ENCODE measurements at regions not wholly inside any gene's neighbourhood (a gene's known extent, or its start where the extent isn't known, plus 50 kb on each side); places are given as distances from the start of the nearest gene placed in this dataset.
"Not testable (repeated sequence)": the region's sequence is repeated elsewhere in the genome, so short reads cannot be mapped to it uniquely, and the experiment has no call there.

GRCh38 chr5:124521461-124522230 is 224.8 kb downstream of the ZNF608 start:
- no peak overlapping the region for H3K4me3 ChIP-seq (ENCODE audit: low read depth, low read length)

- no peak overlapping the region for H3K4me3 ChIP-seq (ENCODE audit: low read depth, low read length)
These were observed 227.0 kb downstream of the ZNF608 start for GRCh38 chr5:124519396-124519795.

DNA sequence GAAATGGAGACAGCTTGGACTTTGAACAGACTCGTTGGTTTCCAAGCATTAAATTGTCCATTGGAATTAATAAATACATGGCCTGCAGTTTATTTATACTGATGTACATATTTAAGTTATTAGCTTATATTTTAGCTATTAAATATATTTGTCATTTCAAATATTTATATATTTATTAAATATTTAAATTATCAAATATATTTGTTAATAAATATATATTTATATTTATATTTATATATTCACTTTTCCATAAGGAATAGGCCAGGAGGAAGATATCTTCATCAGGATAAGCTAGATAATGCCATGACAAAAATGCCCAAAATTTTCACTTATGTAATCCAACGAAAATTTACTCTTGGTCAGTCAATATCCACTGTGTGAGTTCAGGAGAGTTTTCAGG is 229.9 kb downstream of the ZNF608 start:
- H3K4me3 ChIP-seq (ENCODE audit: low read depth, low read length), result no peak overlapping the region

DNA sequence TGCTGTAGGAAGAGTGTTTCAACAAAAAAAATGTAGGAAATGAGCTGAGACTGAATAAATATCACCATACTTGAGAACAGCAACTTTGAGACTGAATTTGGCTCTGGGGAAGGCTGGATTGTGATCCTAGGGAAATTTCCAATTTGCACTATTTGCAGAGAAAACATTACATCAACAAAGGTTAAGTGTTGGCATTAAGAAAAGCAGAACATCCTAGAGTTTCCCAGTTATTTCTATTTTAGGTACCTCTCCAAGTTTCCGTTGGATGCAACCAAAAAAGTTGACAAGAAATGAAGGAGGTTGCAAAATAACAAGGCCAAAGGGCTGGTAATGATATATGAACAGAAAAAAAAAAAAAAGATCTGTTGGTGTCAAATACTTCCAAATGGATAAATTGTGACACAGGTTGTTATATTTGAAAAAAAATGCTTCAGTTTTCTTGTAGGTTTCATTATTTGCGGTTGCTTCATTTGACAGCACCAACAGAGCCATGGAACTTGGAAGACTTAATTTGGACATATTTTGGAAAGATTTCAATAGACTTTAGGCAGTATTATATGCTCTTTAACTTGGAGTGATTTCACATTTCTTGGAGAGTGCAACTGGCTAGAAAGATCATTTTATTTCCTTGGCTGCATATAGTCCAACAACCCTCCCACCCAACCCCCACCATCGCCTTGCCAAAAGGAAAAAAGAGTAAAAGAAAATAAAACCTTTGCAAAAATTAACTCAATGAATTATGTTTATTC is 230.8 kb downstream of the ZNF608 start:
- H3K4me3 ChIP-seq (ENCODE audit: low read depth, low read length), result no peak overlapping the region

GRCh38 chr5:124514956-124515355 is 231.5 kb downstream of the ZNF608 start:
- H3K4me3 ChIP-seq (ENCODE audit: low read depth, low read length), result no peak overlapping the region

DNA sequence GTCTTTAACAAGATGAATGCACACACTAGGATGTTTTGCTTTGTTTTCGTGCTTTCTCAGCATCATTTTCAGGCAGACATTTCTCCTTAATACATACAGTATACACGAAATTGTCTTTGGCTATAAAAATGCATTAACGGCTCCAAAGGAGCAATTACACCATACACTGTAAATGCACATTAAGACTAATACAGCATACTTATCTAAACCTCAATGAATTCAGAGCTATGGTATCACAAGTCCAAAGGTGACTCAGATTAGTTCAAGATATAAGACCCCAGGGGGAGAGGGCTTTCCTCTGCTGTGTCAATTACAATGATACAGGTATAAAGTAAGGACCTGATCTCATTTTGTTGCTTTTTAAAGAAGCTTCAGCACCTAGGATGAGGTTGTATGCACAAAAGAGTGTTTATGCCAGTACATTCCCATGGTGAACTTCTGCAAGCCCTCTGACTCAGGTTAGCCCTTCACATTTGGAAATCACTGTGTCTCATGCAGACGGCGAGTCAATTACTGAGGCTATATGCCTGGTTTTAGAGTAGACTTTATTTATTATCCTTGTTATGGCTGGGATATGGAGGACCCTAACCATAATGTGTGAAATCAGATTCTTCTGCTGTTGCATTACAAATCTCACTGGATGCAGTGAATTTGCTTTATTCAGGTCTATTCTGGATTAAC is 233.3 kb downstream of the ZNF608 start:
- H3K4me3 ChIP-seq (ENCODE audit: low read depth, low read length), result no peak overlapping the region

GRCh38 chr5:124512236-124512635 is 234.2 kb downstream of the ZNF608 start:
- no peak overlapping the region for H3K4me3 ChIP-seq (ENCODE audit: low read depth, low read length)

- no peak overlapping the region for H3K4me3 ChIP-seq (ENCODE audit: low read depth, low read length)
These were observed 234.6 kb downstream of the ZNF608 start for GRCh38 chr5:124511791-124512190.

DNA sequence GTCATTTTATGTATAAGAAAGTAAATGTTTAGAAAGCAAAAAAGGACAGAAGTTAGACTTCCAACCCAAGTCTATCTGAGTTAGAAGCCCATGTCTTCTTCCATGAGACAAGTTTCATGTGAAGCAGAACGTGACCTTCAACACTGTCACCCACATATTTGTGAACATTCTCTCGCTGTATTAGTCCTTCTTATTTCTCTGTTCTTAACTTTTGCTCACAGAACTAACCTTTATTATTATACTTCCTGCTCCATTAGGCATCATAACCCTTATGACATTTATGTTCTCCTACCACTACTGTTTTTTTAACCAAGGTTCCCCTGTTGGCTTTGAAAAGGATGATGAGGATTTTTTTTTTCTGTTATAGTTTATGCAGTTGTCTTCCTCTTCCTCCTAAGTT is 238.8 kb downstream of the ZNF608 start:
- H3K4me3 ChIP-seq (ENCODE audit: low read depth, low read length), result no peak overlapping the region

GRCh38 chr5:124504081-124504916 is 242.1 kb downstream of the ZNF608 start:
- H3K4me3 ChIP-seq (ENCODE audit: low read depth, low read length), result no peak overlapping the region

- no peak overlapping the region for H3K4me3 ChIP-seq (ENCODE audit: low read depth, low read length)
These were observed 243.9 kb downstream of the ZNF608 start for GRCh38 chr5:124502551-124502950.

- H3K4me3 ChIP-seq (ENCODE audit: low read depth, low read length), result not testable (repeated sequence)
These were observed 246.6 kb downstream of the ZNF608 start for GRCh38 chr5:124499818-124500217.

- H3K4me3 ChIP-seq (ENCODE audit: low read depth, low read length), result not testable (repeated sequence)
These were observed 249.5 kb downstream of the ZNF608 start for GRCh38 chr5:124496968-124497367.

DNA sequence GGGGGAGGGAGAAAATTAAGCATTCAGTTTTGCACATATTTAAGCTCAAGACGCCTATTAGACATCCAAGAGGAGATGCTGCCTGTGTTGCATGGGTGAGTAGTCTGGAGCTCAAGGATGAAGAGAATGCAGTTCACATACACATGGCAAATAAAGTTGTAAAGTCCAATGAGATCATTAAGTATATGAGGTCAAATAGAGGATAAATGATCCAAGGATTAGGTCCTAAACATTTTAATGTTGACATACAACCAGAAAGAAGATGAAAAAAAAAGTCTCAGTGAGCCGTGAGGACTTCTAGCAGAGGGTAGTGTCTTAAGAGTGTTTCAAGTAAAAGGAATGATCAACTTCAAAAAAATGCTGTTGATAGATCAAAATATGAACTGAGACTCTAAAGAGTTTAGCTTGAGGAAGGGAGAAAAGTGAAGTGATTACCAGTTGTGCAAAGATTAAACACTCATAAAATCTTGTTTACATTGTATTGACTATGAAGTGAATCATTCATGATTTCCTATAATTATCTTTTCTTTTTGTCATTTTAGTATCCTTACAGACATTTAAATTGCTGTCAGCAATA is 251.8 kb downstream of the ZNF608 start:
- no peak overlapping the region for H3K4me3 ChIP-seq (ENCODE audit: low read depth, low read length)

DNA sequence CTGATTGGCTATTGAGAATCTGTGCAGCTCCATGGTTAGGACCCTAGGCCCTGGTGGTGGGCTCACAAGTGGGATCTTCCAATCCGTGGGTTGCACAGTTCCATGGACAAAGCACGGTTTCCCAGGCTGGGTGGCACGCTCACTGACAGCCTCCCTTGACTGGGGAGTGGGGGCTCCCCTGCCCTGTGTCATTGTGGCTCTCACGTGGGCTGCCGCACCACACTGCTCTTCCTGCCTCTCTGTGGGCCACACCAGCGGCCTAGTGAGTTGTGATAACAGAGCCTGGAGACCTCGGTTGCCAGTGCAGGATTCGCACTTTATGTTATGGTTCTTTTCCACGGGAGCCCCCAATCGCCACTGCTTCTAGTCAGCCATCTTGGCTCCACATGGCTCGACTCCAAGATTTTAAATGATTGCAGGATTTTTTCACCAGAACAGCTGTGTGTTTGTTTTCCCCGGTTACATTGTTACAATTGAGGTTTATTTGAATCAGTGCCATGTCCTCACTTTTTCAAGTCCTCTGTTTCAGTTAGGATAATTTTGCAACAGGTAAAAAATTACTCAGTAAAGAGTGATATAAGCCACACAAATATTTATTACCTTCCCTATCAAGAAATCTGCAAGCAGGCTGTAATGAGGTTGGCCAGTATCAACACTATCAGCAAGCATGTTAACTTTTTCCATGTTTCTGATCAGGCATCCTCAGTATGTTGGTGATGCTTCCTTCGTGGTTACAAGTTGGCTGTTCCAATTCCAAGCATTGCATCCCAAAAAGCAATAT is 253.8 kb downstream of the ZNF608 start:
- no peak overlapping the region for H3K4me3 ChIP-seq (ENCODE audit: low read depth, low read length)

DNA sequence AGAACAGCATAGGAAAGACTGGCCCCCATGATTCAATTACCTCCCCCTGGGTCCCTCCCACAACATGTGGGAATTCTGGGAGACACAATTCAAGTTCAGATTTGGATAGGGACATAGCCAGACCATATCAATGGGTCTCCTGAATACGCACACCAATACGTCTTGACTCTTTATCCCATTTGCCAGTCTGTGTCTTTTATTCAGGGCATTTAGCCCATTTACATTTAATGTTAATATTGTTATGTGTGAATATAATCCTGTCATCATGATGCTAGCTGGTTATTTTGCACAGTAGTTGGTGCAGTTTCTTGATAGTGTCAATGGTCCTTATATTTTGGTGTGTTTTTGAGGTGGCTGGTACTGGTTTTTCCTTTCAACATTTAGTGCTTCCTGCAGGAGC is 256.1 kb downstream of the ZNF608 start:
- H3K4me3 ChIP-seq (ENCODE audit: low read depth, low read length), result not testable (repeated sequence)

GRCh38 chr5:124481419-124481818 is 265.0 kb downstream of the ZNF608 start:
- H3K4me3 ChIP-seq (ENCODE audit: low read depth, low read length), result no peak overlapping the region

GRCh38 chr5:124480964-124481363 is 265.5 kb downstream of the ZNF608 start:
- no peak overlapping the region for H3K4me3 ChIP-seq (ENCODE audit: low read depth, low read length)

DNA sequence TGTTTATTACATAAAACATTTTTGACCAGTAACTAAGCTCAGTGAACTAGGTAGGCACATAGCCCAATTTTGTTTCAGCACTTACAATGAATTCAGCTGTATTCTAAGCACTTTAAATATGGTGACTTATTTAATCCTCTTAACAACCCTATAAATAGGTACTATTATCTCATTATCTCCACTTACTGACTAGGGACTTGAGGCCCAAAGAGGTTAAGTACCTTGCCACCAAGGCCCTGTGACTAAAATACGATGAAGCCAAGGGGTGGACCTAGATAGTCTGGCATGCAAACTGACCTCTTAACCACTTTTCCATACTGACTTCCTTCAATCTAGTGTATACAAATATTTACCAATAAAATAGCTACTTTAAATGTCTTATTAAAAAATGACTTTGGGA is 266.4 kb downstream of the ZNF608 start:
- no peak overlapping the region for H3K4me3 ChIP-seq (ENCODE audit: low read depth, low read length)

DNA sequence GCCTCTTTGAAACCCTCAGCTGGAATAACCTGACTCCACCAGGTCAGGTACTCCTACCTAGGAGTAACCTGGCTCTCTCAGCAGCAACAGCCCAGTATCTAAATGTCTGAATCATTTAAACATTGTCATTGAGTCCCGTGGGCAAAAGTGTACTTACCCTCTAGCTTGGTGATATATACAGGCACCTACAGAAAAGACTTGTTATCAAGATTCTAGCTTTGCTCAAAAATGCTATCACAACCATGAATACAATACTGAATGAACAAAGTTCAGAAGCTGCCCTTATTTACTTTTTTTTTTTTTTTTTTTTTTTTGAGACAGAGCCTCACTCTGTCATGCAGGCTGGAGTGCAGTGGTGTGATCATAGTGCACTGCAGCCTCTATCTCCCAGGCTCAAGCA is 268.2 kb downstream of the ZNF608 start:
- H3K4me3 ChIP-seq (ENCODE audit: low read depth, low read length), result no peak overlapping the region
